DMS79 (cell line): ENCODE measurements at regions not wholly inside any gene's neighbourhood (a gene's known extent, or its start where the extent isn't known, plus 50 kb on each side); places are given as distances from the start of the nearest gene placed in this dataset.

Source experiments
- DNase-seq: peaks from one replicate; lab custom pipeline; 2025; lab: John Stamatoyannopoulos, UW

DNA sequence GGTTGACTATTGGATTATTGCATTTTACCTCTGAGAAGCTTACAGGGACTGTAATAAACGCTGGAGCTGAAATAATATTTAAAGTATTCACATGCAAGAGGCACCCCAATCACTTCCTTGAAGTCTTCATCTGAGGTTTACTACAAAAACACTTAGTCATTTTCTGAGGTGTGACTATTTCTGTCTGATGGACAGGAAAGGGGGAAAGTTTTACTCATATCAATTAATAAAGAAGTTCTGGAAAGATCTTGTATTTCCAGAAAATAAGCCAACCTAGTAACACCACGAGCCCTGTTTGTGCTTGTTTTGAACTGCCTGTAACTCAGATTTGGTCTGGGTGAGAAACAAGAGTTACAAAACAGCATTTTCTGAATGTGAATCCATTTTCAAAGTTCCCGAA, 63.9 kb upstream of the PRKCQ start:
- DNase-seq: no peak

DNA sequence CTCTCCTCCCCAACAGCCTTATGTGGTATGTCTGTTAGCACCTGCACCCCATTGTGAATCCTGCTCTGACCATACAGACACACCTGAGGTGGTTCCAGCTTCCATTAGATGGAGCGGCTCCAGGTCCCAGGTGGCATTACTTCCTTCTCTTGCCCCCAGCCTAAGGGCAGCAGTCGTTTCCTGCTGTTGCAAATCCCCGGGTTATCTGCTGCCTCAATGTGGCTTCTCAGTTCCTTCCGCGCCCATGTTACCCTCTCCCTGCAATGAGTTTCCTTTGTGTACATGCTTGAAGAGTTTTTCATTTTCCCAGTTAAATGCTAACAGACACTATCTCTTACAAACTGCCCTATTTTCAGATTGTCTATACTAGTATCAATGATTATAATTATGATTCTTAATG, 62.8 kb upstream of the PRKCQ start:
- DNase-seq: no peak

DNA sequence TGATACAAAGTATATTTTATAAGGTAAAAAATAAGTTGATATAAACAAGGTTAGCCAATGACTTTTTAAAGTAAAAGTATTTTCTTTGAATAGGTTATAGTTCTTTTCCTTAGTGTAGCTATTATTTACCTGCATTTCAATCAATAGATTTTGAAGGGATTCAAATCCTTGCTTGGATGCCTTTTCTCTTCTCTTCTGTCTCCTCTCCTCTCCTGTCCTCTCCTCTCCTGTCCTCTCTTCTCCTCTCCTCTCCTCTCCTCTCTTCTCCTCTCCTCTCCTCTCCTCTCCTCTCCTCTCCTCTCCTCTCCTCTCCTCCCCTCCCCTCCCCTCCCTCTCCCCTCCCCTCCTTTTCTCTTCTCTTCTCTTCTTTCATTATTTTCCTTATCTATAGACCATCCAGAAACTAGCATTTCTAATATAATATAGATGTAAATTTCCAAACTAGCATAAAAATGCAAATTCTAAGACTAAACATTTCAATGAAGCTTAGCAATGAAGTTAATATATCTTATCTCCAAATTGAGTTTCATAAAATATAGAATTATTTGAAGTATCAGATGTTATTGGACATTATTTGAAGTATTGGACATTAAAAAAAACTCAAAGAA, 60.5 kb upstream of the PRKCQ start:
- no peak for DNase-seq

DNA sequence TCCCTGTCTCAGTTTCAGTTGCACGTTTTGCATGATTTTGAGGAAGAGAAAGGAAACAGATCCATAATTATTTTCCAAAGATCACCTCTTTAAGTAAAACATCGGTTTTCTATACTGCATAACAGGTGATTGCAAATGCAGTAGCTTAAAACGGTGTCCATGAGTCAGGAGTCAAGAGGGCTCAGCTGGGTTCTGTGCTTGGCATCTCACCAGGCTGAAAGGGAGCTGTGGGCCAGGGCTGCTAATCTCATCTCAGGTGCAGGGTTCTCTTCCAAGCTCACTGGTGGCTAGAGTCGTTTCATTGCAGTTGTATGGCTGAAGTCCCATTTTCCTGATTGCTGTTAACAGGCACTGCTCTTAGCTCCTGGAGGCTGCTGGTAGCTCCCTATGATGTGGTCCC, 57.0 kb upstream of the PRKCQ start:
- no peak for DNase-seq

DNA sequence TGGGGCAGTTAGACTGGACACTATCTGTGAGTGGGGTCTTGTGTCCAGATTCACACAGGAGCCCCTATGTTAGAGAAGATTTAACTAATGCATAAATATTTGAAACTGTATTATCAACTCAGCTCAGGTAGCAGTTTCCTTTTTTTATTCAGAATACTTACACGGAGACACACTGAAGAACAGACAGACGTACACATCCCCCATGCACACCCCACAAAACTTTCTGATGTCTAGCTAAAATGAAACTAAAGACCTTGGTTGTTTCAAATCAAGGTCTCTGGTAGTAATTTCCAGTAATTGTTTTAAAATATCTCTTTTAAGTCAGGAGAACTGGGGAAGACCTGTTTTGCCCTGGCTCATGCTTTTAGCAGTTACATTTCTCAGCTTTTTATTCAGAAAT, 55.7 kb upstream of the PRKCQ start:
- no peak for DNase-seq
